Panc1 (cell line): ENCODE measurements at regions not wholly inside any gene's neighbourhood (a gene's known extent, or its start where the extent isn't known, plus 50 kb on each side); places are given as distances from the start of the nearest gene placed in this dataset.

ENCODE experiments used
- POLR2AphosphoS5 ChIP-seq: IDR thresholded peaks from 2 replicates; pipeline ENCODE4 v1.6.1; 2012; ENCODE audit warnings: mild to moderate bottlenecking, low read depth, low read length, moderate library complexity
- REST ChIP-seq, 2 experiments: IDR thresholded peaks; 2 replicates each; pipeline ENCODE4 v1.6.1; 2011 to 2012; ENCODE audit warnings: low read depth in 2 of 2, control low read depth in 1 of 2, low read length in 1 of 2, mild to moderate bottlenecking in 1 of 2, moderate library complexity in 1 of 2; ENCODE audit not compliant: insufficient read depth in 1 of 2
- SIN3A ChIP-seq: IDR thresholded peaks from 2 replicates; pipeline ENCODE4 v1.6.1; 2012; ENCODE audit warnings: low read depth, mild to moderate bottlenecking, low read length, moderate library complexity, borderline replicate concordance; ENCODE audit not compliant: insufficient read depth
- TCF7L2 ChIP-seq: IDR thresholded peaks from 2 replicates; pipeline ENCODE4 v1.6.1; 2011; ENCODE audit warnings: mild to moderate bottlenecking, low read depth, low read length, inconsistent platforms
- TF ChIP-seq, protein P1 (sequence below): fragments of 450-650 bp; IDR thresholded peaks from 2 replicates; pipeline ENCODE4 v1.5.1; 2017; ENCODE audit warnings: mild to moderate bottlenecking

GRCh38 chr14:54138354-54139038, 181.9 kb upstream of the BMP4 start:
- TF ChIP-seq, protein P1, sequence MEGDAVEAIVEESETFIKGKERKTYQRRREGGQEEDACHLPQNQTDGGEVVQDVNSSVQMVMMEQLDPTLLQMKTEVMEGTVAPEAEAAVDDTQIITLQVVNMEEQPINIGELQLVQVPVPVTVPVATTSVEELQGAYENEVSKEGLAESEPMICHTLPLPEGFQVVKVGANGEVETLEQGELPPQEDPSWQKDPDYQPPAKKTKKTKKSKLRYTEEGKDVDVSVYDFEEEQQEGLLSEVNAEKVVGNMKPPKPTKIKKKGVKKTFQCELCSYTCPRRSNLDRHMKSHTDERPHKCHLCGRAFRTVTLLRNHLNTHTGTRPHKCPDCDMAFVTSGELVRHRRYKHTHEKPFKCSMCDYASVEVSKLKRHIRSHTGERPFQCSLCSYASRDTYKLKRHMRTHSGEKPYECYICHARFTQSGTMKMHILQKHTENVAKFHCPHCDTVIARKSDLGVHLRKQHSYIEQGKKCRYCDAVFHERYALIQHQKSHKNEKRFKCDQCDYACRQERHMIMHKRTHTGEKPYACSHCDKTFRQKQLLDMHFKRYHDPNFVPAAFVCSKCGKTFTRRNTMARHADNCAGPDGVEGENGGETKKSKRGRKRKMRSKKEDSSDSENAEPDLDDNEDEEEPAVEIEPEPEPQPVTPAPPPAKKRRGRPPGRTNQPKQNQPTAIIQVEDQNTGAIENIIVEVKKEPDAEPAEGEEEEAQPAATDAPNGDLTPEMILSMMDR = no peak
- TF ChIP-seq POLR2AphosphoS5 (no peak), TCF7L2 (no peak), REST (IDR thresholded peaks at IDR 0.05; ENCODE audit: insufficient read depth in 1 of 2, low read depth in 2 of 2, low read length in 1 of 2) (no peak), SIN3A (no peak)
